ENCODE measurements at regions not wholly inside any gene's neighbourhood (a gene's known extent, or its start where the extent isn't known, plus 50 kb on each side); places are given as distances from the start of the nearest gene placed in this dataset.
"Not testable (repeated sequence)": the region's sequence is repeated elsewhere in the genome, so short reads cannot be mapped to it uniquely, and the experiment has no call there.

- H3K27ac Mint-ChIP-seq, result no peak overlapping the region
- no peaks in the 10 kb centered on the region for H3K9me3 Mint-ChIP-seq
- no peaks in the 10 kb centered on the region for H3K4me1 Mint-ChIP-seq
- no peak overlapping the region for H3K4me3 Mint-ChIP-seq
- H3K36me3 Mint-ChIP-seq (ENCODE audit: low read depth), result no peaks in the 10 kb centered on the region
- peaks cover 13% of the 10 kb centered on the region for H3K27me3 Mint-ChIP-seq
- ATAC-seq (replicated peaks), result no peak
Observed at GRCh38 chr1:170402476-170403311, 129.3 kb upstream of the GORAB start.

- Mint-ChIP-seq H3K36me3 (ENCODE audit: low read depth) (no peaks in the 10 kb centered on the region), H3K4me1 (no peaks in the 10 kb centered on the region), H3K4me3 (no peak overlapping the region), H3K27ac (no peak overlapping the region), H3K9me3 (no peaks in the 10 kb centered on the region), H3K27me3 (peaks cover 11% of the 10 kb centered on the region)
- no peak for ATAC-seq (replicated peaks)
Observed at GRCh38 chr1:170407138-170407537, 124.8 kb upstream of the GORAB start.

- Mint-ChIP-seq H3K4me3 (no peak overlapping the region), H3K27ac (no peak overlapping the region), H3K36me3 (ENCODE audit: low read depth) (no peaks in the 10 kb centered on the region), H3K27me3 (peaks cover 11% of the 10 kb centered on the region), H3K4me1 (no peaks in the 10 kb centered on the region), H3K9me3 (no peaks in the 10 kb centered on the region)
- no peak for ATAC-seq (replicated peaks)
Observed at GRCh38 chr1:170407581-170407980, 124.4 kb upstream of the GORAB start.

GRCh38 chr1:170410401-170411166 is 121.4 kb upstream of the GORAB start:
- H3K27me3 Mint-ChIP-seq, result peaks cover 15% of the 10 kb centered on the region
- no peaks in the 10 kb centered on the region for H3K4me1 Mint-ChIP-seq
- H3K36me3 Mint-ChIP-seq (ENCODE audit: low read depth), result no peaks in the 10 kb centered on the region
- no peak overlapping the region for H3K27ac Mint-ChIP-seq
- H3K9me3 Mint-ChIP-seq, result no peaks in the 10 kb centered on the region
- ATAC-seq (replicated peaks), result no peak
- H3K4me3 Mint-ChIP-seq, result no peak overlapping the region

DNA sequence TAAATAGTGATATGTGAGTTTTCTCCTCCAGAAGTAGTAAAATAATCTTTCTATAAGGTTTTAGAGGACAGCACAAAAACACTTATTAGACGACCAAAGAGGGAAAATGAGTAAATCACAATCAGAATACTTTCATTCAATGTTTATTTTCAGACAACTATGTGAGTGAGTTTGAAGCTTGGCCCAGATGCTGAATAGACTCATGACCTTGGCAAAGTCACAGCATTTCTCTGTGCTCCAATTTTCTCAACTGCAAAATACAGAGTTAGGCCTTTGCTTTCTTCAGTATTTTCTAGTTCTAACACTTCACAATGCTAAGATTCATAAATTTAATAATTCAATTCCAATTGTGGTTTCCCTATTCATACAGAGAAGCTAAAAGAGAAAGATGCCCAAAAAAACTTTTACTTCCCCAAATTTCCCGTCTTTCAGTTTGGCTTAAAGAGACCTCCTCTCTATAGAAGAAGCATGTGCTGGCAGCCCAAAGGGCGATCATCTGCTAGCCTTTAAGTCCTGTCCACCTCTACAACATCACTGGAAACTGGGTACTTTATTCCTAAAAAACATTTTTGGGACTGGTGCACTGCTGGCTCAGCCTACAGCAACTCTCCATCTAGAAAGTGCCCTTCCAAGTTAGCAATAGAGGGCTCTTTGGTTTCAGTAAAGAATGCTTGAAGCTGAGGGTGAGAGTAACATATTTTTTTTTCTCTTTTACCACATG is 116.8 kb upstream of the GORAB start:
- H3K36me3 Mint-ChIP-seq (ENCODE audit: low read depth), result no peaks in the 10 kb centered on the region
- H3K4me3 Mint-ChIP-seq, result no peak overlapping the region
- H3K4me1 Mint-ChIP-seq, result no peaks in the 10 kb centered on the region
- H3K27ac Mint-ChIP-seq, result no peak overlapping the region
- no peak for ATAC-seq (replicated peaks)
- peaks cover 11% of the 10 kb centered on the region for H3K27me3 Mint-ChIP-seq
- H3K9me3 Mint-ChIP-seq, result peaks cover 13% of the 10 kb centered on the region

GRCh38 chr1:170415710-170416372 is 116.1 kb upstream of the GORAB start:
- H3K27ac Mint-ChIP-seq, result no peak overlapping the region
- H3K36me3 Mint-ChIP-seq (ENCODE audit: low read depth), result no peaks in the 10 kb centered on the region
- no peaks in the 10 kb centered on the region for H3K4me1 Mint-ChIP-seq
- no peak overlapping the region for H3K4me3 Mint-ChIP-seq
- H3K27me3 Mint-ChIP-seq, result peaks cover 11% of the 10 kb centered on the region
- peaks cover 14% of the 10 kb centered on the region for H3K9me3 Mint-ChIP-seq
- no peak for ATAC-seq (replicated peaks)

DNA sequence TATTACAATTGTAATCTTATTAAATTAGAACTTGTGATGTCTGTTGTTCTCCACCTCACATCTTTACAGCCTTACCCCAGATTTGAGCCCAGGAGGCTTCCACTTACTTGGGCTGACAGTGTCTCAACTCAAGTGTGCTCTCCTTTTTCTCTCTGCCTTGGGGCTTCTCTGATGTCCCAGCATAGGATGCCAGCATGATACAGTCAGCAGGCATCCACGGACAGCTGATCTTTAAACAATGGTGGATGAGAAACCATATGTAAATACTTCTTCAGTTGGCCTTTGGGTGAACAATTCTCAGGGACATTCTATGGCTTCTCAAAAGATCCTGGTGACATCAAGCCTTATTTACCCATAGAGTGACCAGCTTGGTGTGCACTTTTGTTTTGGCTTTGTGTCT is 107.6 kb upstream of the GORAB start:
- Mint-ChIP-seq H3K27me3 (peaks cover 31% of the 10 kb centered on the region), H3K4me1 (no peaks in the 10 kb centered on the region), H3K36me3 (ENCODE audit: low read depth) (no peaks in the 10 kb centered on the region), H3K9me3 (peaks cover 7% of the 10 kb centered on the region), H3K4me3 (no peak overlapping the region), H3K27ac (no peak overlapping the region)
- ATAC-seq (replicated peaks), result no peak

DNA sequence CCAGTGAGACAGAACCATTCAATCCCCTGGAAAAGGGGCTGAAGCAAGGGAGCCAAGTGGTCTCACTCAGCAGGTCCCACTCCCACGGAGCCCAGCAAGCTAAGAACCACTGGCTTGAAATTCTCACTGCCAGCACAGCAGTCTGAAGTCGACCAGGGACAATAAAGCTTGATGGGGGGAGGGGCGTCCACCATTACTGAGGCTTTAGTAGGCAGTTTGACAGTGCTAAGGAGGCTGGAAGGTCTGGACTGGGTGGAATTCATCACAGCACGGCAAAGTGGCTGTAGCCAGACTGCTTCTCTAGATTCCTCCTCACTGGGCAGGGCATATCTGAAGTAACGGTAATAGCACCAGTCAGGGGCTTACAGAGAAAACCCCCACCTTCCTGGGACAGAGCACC is 105.4 kb upstream of the GORAB start:
- Mint-ChIP-seq H3K4me3 (no peak overlapping the region), H3K27me3 (peaks cover 32% of the 10 kb centered on the region), H3K36me3 (ENCODE audit: low read depth) (no peaks in the 10 kb centered on the region), H3K4me1 (no peaks in the 10 kb centered on the region), H3K9me3 (peaks cover 4% of the 10 kb centered on the region), H3K27ac (no peak overlapping the region)
- ATAC-seq (replicated peaks), result no peak

GRCh38 chr1:170427002-170427401 is 105.0 kb upstream of the GORAB start:
- not testable (repeated sequence) for H3K4me1 Mint-ChIP-seq; H3K36me3 Mint-ChIP-seq (ENCODE audit: low read depth); ATAC-seq (replicated peaks); H3K4me3 Mint-ChIP-seq; H3K27ac Mint-ChIP-seq; H3K9me3 Mint-ChIP-seq
- peaks cover 32% of the 10 kb centered on the region for H3K27me3 Mint-ChIP-seq

DNA sequence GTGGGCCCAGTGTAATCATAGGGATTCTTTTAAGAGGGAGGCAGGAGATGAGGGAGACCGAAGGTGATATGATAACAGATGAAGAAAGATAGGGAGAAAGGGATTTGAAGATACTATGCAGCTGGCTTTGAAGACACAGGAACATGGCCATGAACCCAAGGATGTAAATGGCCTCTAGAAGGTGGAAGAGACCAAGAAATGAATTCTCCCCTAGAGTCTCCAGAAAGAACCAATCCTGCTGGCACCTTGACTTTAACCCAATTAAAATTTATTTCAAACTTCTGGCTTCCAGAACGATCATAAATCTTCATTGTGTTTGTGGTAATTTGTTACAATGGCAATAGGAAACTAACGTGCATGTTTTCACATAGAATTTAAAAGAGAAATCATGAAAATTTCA is 95.0 kb upstream of the GORAB start:
- no peak overlapping the region for H3K27ac Mint-ChIP-seq
- no peak overlapping the region for H3K4me3 Mint-ChIP-seq
- H3K27me3 Mint-ChIP-seq, result peaks cover 15% of the 10 kb centered on the region
- no peaks in the 10 kb centered on the region for H3K9me3 Mint-ChIP-seq
- no peak for ATAC-seq (replicated peaks)
- no peaks in the 10 kb centered on the region for H3K36me3 Mint-ChIP-seq (ENCODE audit: low read depth)
- H3K4me1 Mint-ChIP-seq, result no peaks in the 10 kb centered on the region

GRCh38 chr1:170445096-170445495 is 86.9 kb upstream of the GORAB start:
- ATAC-seq (replicated peaks), result no peak
- Mint-ChIP-seq H3K9me3 (no peaks in the 10 kb centered on the region), H3K27ac (no peak overlapping the region), H3K36me3 (ENCODE audit: low read depth) (no peaks in the 10 kb centered on the region), H3K4me3 (no peak overlapping the region), H3K4me1 (no peaks in the 10 kb centered on the region), H3K27me3 (peaks cover 7% of the 10 kb centered on the region)

DNA sequence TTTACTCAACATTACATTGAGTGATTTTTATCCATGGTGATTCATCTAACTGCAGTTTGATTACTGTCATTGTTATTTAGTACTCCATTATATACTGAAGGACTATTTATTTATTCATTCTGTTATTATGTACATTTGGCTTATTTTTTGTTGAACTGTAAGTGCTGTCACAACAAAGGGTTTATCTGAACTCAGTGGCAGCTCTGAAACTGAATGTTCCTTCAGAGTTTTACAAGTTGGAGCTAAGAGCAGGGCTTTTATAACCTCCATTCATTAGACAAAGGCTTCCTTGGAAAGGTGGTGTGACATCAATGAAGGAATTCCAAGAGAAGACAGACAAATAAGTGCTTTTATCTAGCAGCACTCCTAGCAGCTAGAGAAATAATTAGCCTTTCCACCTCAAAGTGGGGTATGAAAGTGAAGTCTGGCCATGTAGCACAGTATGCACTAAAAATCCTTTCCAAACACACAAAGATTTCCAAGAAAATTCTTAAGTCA is 83.3 kb upstream of the GORAB start:
- no peak overlapping the region for H3K4me3 Mint-ChIP-seq
- H3K27ac Mint-ChIP-seq, result no peak overlapping the region
- no peaks in the 10 kb centered on the region for H3K36me3 Mint-ChIP-seq (ENCODE audit: low read depth)
- H3K9me3 Mint-ChIP-seq, result no peaks in the 10 kb centered on the region
- no peak for ATAC-seq (replicated peaks)
- H3K4me1 Mint-ChIP-seq, result no peaks in the 10 kb centered on the region
- peaks cover 3% of the 10 kb centered on the region for H3K27me3 Mint-ChIP-seq

GRCh38 chr1:170457325-170458050 is 74.5 kb upstream of the GORAB start:
- H3K4me1 Mint-ChIP-seq; H3K27ac Mint-ChIP-seq; H3K36me3 Mint-ChIP-seq (ENCODE audit: low read depth); ATAC-seq (replicated peaks); H3K4me3 Mint-ChIP-seq: not testable (repeated sequence)
- Mint-ChIP-seq H3K27me3 (peaks cover 17% of the 10 kb centered on the region), H3K9me3 (peaks cover 11% of the 10 kb centered on the region)

DNA sequence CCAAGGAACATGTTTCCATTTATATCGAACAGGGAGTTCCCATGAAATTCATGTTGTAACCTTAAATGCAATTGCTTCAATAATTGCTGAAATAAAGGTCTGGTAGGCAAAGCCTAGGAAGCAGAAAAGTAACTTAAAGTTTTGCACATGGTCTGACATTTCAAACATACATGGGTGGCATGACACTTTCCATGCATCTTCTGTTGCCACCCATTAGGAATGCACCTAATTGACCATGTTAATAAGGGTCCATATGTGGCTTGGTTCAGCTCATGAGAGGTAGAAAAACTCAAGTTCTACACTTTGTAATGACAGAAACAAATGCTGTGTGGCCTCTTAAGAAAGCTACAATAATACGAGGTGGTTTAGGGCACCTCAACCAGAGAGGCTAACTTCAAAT is 72.0 kb upstream of the GORAB start:
- Mint-ChIP-seq H3K27me3 (peaks cover 20% of the 10 kb centered on the region), H3K4me3 (no peak overlapping the region), H3K4me1 (no peaks in the 10 kb centered on the region), H3K36me3 (ENCODE audit: low read depth) (no peaks in the 10 kb centered on the region), H3K27ac (no peak overlapping the region), H3K9me3 (peaks cover 8% of the 10 kb centered on the region)
- no peak for ATAC-seq (replicated peaks)
